NCI-H2081 (cell line): ENCODE measurements at regions not wholly inside any gene's neighbourhood (a gene's known extent, or its start where the extent isn't known, plus 50 kb on each side); places are given as distances from the start of the nearest gene placed in this dataset.

Experiments
- DNase-seq, 2 experiments: peaks; one replicate each; lab custom pipeline; 2025; lab: John Stamatoyannopoulos, UW

- DNase-seq = no peak
Observed at GRCh38 chr2:10201201-10201600, 78.7 kb downstream of the RRM2 start.

GRCh38 chr2:10202131-10202665, 79.7 kb downstream of the RRM2 start:
- no peak for DNase-seq

GRCh38 chr2:10204326-10205161, 82.0 kb downstream of the RRM2 start:
- peak in 1 of 2 experiments; percentile 37 for DNase-seq

DNA sequence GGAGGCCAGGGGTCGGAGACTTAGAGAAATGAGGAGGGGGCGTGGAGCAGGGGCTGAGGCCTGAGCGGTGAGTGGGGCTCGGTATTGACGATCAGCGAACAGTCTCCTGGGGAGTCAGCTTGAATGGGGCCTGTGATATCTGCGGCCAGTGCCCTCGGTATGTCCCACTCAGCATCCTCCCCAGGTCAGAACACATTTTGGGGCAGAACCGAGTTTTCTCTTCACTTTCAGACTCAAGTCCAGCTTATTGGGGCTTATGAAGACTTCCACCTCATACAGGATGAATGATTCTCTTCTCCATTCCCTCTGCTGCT, 82.6 kb downstream of the RRM2 start:
- no peak for DNase-seq

GRCh38 chr2:10208736-10209135, 86.2 kb downstream of the RRM2 start:
- DNase-seq = no peak

DNA sequence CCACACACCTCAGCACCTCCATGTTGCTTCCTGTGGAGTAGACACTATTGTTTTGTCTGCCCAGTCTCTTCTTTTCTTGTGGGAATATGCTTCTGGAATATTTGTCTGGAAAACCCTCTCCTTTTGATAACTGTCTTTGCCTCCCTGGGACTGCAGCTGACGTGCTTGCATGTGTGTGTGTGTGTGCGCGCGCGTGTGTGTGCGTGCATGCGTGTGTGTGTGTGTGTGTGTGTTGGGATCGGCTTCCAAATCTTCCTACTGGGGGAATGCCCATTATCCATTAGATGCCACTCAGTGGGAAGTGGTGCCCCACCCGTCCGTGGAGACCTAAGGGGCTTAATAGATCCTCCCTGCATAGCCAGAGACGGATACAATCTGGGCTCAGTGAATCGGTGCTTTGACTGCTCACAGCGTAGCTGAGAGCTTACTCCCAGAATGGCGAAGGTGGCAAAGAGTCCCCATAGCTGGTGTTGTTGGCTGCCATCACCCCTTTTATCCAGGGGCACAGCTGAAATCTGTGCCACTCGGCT, 86.9 kb downstream of the RRM2 start:
- no peak for DNase-seq

DNA sequence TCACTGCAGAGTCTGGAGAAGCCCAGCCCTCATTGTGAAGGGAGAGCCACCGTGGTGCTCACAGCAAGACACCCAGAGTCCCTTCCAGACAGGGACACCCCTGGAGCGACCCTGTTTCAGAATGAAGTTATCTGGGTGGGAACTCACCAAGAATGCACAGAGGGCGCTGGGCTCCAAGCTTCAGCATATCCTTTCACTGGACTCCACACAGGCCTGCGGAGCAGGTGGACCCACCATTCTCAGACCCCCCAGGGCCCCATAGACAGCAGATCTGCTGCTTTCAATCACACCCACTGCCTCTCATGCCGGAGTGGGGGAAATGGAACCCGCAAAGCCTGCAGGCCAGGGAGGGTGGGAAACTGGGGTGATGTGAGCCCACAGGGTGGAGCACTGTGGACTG, 87.8 kb downstream of the RRM2 start:
- DNase-seq = no peak

DNA sequence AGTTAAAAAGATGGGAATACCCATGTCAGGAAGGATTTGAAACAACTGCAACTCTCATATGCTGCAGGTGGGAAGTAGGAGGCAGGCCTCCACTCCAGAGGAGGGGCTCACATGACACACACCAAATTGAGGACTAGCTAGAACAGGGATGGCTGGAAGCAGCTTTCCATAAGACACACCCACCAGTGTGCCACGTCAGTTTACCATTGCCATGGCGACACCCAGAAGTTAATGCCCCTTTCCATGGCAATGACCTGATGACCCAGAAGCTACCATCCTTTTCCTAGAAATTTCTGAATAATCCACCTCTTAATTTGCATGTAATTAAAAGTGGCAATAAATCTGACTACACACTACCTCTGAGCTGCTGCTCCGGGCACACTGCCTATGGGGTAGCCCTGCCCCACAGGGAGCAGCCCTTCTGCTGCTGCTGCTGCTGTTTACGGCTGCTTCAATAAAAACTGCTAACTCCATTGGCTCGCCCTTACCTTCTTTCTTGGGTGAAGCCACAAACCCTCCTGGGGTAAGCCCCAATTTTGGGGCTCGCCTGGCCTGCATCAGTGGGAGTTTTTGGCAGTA, 89.4 kb downstream of the RRM2 start:
- no peak for DNase-seq

GRCh38 chr2:10212827-10213226, 89.9 kb upstream of the HPCAL1 start:
- no peak for DNase-seq

- no peak for DNase-seq
Observed at GRCh38 chr2:10214179-10214578, 88.5 kb upstream of the HPCAL1 start.

- no peak for DNase-seq
Observed at GRCh38 chr2:10215393-10215935, 87.2 kb upstream of the HPCAL1 start.

- DNase-seq = no peak
Observed at GRCh38 chr2:10216677-10217488, 85.8 kb upstream of the HPCAL1 start.

DNA sequence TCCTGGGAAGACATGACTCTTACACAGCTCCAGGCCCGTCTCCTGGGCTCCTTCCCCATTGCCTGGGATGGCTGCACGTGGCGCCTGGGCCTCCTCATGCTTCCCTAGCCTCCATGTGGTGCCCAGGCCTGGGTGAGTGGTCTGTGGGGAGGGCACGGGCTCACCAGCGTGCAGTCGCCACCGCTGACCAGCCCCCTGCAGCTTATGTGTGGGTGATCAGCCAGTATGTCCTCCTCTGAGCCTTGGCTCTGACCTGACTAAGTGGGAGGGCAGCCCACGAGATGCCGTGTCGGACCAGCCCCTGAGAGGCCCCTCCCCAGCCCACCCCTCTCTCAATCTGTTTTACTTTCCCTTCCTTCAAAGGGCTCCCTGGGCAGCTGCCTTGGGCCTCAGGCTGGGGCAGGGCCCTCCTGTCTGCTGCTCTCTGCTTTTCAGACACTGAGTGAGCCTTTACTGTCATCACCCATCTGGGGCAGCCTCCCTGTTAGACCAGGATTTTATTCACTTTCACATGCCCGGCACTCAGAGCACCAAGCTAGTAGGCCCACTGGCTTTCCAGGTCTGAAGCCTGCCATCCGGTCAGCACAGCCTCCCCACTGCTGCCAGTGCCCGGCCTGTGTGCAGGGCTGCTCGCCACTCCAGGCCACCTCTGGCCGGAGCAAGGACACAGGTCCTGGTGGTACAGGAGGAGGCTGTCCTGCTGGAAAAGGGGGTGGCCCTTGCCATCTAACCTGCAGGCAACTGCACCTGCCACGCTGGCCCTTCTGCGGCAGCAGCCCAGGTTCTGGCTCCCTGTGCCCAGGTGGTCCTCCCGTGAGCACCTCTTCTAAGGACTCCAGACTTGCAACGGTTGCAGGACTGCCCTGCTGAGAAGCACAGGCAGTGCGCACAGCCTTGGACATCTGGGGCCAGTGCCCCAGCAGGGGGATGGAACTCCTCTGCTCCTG, 84.9 kb upstream of the HPCAL1 start:
- DNase-seq = no peak

- peak; percentile 14 to 62 for DNase-seq
Observed at GRCh38 chr2:10220045-10220901, 82.4 kb upstream of the HPCAL1 start.

- peak in 1 of 2 experiments; percentile 65 for DNase-seq
Observed at GRCh38 chr2:10220902-10221391, 81.8 kb upstream of the HPCAL1 start.

- peak; percentile 37 to 67 for DNase-seq
Observed at GRCh38 chr2:10221443-10221842, 81.3 kb upstream of the HPCAL1 start.

- no peak for DNase-seq
Observed at GRCh38 chr2:10221976-10222870, 80.5 kb upstream of the HPCAL1 start.

DNA sequence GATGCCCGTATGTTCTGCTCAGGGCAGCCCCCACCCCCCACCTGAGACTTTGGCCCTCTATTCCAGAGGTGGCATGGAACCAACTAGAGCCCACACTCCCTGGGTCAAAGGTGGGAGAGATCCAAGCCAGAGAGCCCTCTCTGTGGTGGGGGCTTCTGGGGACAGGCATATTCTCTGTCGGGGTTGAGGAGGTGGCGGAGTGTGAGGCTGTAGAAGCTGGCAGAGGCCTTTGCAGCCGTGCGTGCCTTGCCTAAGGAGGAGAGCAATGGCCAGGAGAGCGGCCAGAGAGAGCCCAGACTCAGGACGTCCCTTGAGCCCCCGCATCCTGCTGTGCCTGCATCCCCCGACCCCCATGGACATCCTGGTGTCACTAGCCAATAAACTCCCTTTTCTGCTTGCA, 79.2 kb upstream of the HPCAL1 start:
- DNase-seq = no peak
